ENCODE measurements at regions not wholly inside any gene's neighbourhood (a gene's known extent, or its start where the extent isn't known, plus 50 kb on each side); places are given as distances from the start of the nearest gene placed in this dataset.

GRCh38 chr10:117801691-117802090 is 245.1 kb downstream of the RAB11FIP2 start:
- WGBS, 2 experiments (ENCODE audit: extremely low coverage in 1 of 2, insufficient coverage in 1 of 2, insufficient read length in 1 of 2, insufficient replicate concordance in 2 of 2, low coverage in 1 of 2, low lambda C conversion rate in 2 of 2, missing lambda C conversion rate in 1 of 2), result 87% methylated on average over 7 of the region's 7 CpGs; no CpG with 5 or more reads in 1 of the 2 experiments
- H2BK12ac ChIP-seq (ENCODE audit: low read depth, low read length), result no peak overlapping the region
- H3K23me2 ChIP-seq (ENCODE audit: low read depth, low read length), result no peaks in the 10 kb centered on the region
- no peak overlapping the region for H3K4ac ChIP-seq (replicated peaks; ENCODE audit: insufficient read length, low read depth, low read length)
- no peak overlapping the region for H2BK120ac ChIP-seq (replicated peaks; ENCODE audit: low read depth, low read length)
- no peak overlapping the region for H2BK20ac ChIP-seq (ENCODE audit: low read length)
- H3K79me2 ChIP-seq (ENCODE audit: control insufficient read depth in 1 of 2, insufficient read depth in 2 of 2, low read length in 2 of 2), result no peaks in the 10 kb centered on the region
- H4K20me1 ChIP-seq (replicated peaks in 1 of 2; ENCODE audit: control insufficient read depth in 1 of 2, insufficient read depth in 2 of 2, low read length in 2 of 2), result no peaks in the 10 kb centered on the region
- TF ChIP-seq E2F6 (IDR thresholded peaks at IDR 0.05), result no peak
- no peak for TF ChIP-seq POLR2A (IDR thresholded peaks at IDR 0.05; ENCODE audit: control extremely low read depth in 1 of 2, low read depth in 2 of 2, low read length in 2 of 2)
- no peak for TF ChIP-seq TAF7 (optimal IDR thresholded peaks at IDR 0.05; ENCODE audit: borderline replicate concordance, low read depth, low read length)
- TF ChIP-seq SIN3A (conservative IDR thresholded peaks at IDR 0.05 in 1 of 2, IDR thresholded peaks at IDR 0.05 in 1 of 2; ENCODE audit: low read depth in 1 of 2, low read length in 2 of 2), result no peak
- TF ChIP-seq CBX8 (IDR thresholded peaks at IDR 0.05; ENCODE audit: borderline replicate concordance, low read depth, low read length), result no peak
- no peak for TF ChIP-seq NRF1 (IDR thresholded peaks at IDR 0.05; ENCODE audit: low read depth, low read length)
- no peak for TF ChIP-seq CHD1 (IDR thresholded peaks at IDR 0.05; ENCODE audit: low read depth, low read length)
- TF ChIP-seq GTF2F1 (IDR thresholded peaks at IDR 0.05; ENCODE audit: borderline replicate concordance, low read depth, low read length), result no peak
- no peak overlapping the region for H2AK5ac ChIP-seq (ENCODE audit: low read depth, low read length)
- ChIA-PET CTCF (ENCODE audit: partially characterized antibody) (interaction anchor here (1.2 kb wide), 1 partner anchor 8 kb away, joined by 3 read pairs; no protein-coding TSS in a partner anchor), POLR2A (ENCODE audit: partially characterized antibody) (no interaction called here)
- no peak overlapping the region for H3K56ac ChIP-seq (replicated peaks; ENCODE audit: insufficient read length, low read depth, low read length)
- H3K4me3 ChIP-seq (ENCODE audit: extremely low read depth in 1 of 4, insufficient read depth in 2 of 4, low read depth in 3 of 4, low read length in 4 of 4), result no peak overlapping the region
- no peaks in the 10 kb centered on the region for H3K79me1 ChIP-seq (ENCODE audit: low read depth, low read length)
- H3K4me2 ChIP-seq (ENCODE audit: insufficient read depth in 1 of 2, low read depth in 2 of 2, low read length in 2 of 2), result no peak overlapping the region
- H2BK5ac ChIP-seq (ENCODE audit: low read depth, low read length), result no peak overlapping the region
- no peak overlapping the region for H4K91ac ChIP-seq (replicated peaks; ENCODE audit: insufficient read length, low read length)
- no peak overlapping the region for H4K8ac ChIP-seq (ENCODE audit: extremely low read depth, insufficient read depth, low read length)
- no peak overlapping the region for H3K18ac ChIP-seq (ENCODE audit: extremely low read depth, low read length)
- H3K27ac ChIP-seq (ENCODE audit: low read depth, low read length), result no peak overlapping the region
- DNase-seq (ENCODE audit: low read depth in 1 of 2, low spot score in 2 of 2) (no peak), FAIRE-seq (no peak)
- no peak overlapping the region for H3K9ac ChIP-seq (replicated peaks in 1 of 4; ENCODE audit: extremely low read depth in 1 of 4, low read depth in 3 of 4, low read length in 3 of 4)
- no peak overlapping the region for H2BK15ac ChIP-seq (ENCODE audit: low read length)
- no peaks in the 10 kb centered on the region for H3K36me3 ChIP-seq (ENCODE audit: control insufficient read depth in 2 of 4, insufficient read depth in 4 of 4, low read length in 3 of 4)
- H3K9me3 ChIP-seq (ENCODE audit: insufficient read depth in 2 of 2, low read depth in 1 of 2, low read length in 1 of 2), result no peaks in the 10 kb centered on the region
- H4K5ac ChIP-seq (ENCODE audit: insufficient read length, low read depth, low read length), result no peak overlapping the region
- H2AFZ ChIP-seq (ENCODE audit: low read length), result no peak overlapping the region
- no peaks in the 10 kb centered on the region for H3K27me3 ChIP-seq (replicated peaks in 1 of 4; ENCODE audit: control insufficient read depth in 3 of 4, extremely low read depth in 1 of 4, insufficient read depth in 3 of 4, low read length in 3 of 4)
- H3K4me1 ChIP-seq (replicated peaks in 1 of 4; ENCODE audit: control insufficient read depth in 3 of 4, insufficient read depth in 4 of 4, low read length in 3 of 4), result peaks cover 0 to 2% (median 0%) of the 10 kb centered on the region in 4 experiments; a peak in 2 of 7 replicates
- no peak overlapping the region for H3K14ac ChIP-seq (ENCODE audit: insufficient read length)
- H3K23ac ChIP-seq (ENCODE audit: insufficient read length), result no peak overlapping the region

Data from H1 (cell line).